Gastroesophageal sphincter (tissue), 4 donors: ENCODE measurements at regions not wholly inside any gene's neighbourhood (a gene's known extent, or its start where the extent isn't known, plus 50 kb on each side); places are given as distances from the start of the nearest gene placed in this dataset.

Source experiments
- ATAC-seq: fragments of 150-250 bp; one replicate; pipeline ENCODE4 v1.9.1; 2016; ENCODE audit warnings: mild to moderate bottlenecking, moderate library complexity
- H3K27ac ChIP-seq, 4 donors: fragments of 200-600 bp; sonication (generic) in 3 of 4; 1 replicate in 3 of 4; 2 replicates in 1 of 4; pipeline ENCODE4 v1.5.1; 2016 to 2019
- H3K27me3 ChIP-seq: fragments of 200-600 bp; sonication (generic); one replicate; pipeline ENCODE4 v1.5.1; 2019
- H3K36me3 ChIP-seq, 2 donors: fragments of 200-600 bp; sonication (generic); one replicate each; pipeline ENCODE4 v1.5.1; 2019; ENCODE audit warnings: control low read depth in 1 of 2
- H3K4me1 ChIP-seq, 3 donors: fragments of 200-600 bp; sonication (generic); 1 replicate in 2 of 3; 2 replicates in 1 of 3; pipeline ENCODE4 v1.5.1; 2016 to 2019; ENCODE audit warnings: control low read depth in 2 of 3
- H3K4me3 ChIP-seq, 2 donors: fragments of 200-600 bp; sonication (generic); one replicate each; pipeline ENCODE4 v1.5.1; 2019; ENCODE audit warnings: mild to moderate bottlenecking in 1 of 2, moderate library complexity in 1 of 2
- H3K9me3 ChIP-seq, 3 donors: fragments of 200-600 bp; sonication (generic); one replicate each; pipeline ENCODE4 v1.5.1; 2017 to 2019; ENCODE audit warnings: control low read depth in 2 of 3
- CTCF ChIP-seq, 4 experiments: fragments of 200-600 bp in 2 of 4; fragments of 450-650 bp in 2 of 4; sonication (generic) in 1 of 4; IDR thresholded peaks; one replicate each; pipeline ENCODE4 v1.5.1; 2017 to 2019; ENCODE audit warnings: antibody characterized with exemption in 4 of 4, mild to moderate bottlenecking in 2 of 4, moderate library complexity in 2 of 4
- EP300 ChIP-seq: sonication (generic); formaldehyde crosslinking; IDR thresholded peaks from one replicate; pipeline ENCODE4 v1.6.1; 2017; ENCODE audit warnings: antibody characterized with exemption, mild to moderate bottlenecking
- POLR2A ChIP-seq, 2 donors: fragments of 450-650 bp; IDR thresholded peaks; one replicate each; pipeline ENCODE4 v1.6.1; 2017; ENCODE audit warnings: antibody characterized with exemption in 2 of 2, mild to moderate bottlenecking in 2 of 2, moderate library complexity in 1 of 2
- POLR2AphosphoS5 ChIP-seq: sonication (generic); formaldehyde crosslinking; IDR thresholded peaks from one replicate; pipeline ENCODE4 v1.6.1; 2017; ENCODE audit warnings: antibody characterized with exemption
- WGBS, 2 donors: methylation state at CpG; one replicate each; pipeline ENCODE4 v1.1.5; 2018; ENCODE audit warnings: low coverage in 1 of 2; 5-methylcytosine and 5-hydroxymethylcytosine counted together

GRCh38 chr7:18153183-18153748 lies 125.6 kb upstream of the PRPS1L1 start:
- H3K4me1 ChIP-seq = peaks cover 0 to 23% (median 6%) of the 10 kb centered on the region in 3 donors
- TF ChIP-seq POLR2A (IDR thresholded peaks at IDR 0.05) = no peak
- H3K36me3 ChIP-seq = no peaks in the 10 kb centered on the region
- WGBS, 2 donors = 85 to 91% methylated on average over 6 of the region's 6 CpGs
- H3K9me3 ChIP-seq = no peaks in the 10 kb centered on the region
- H3K27ac ChIP-seq = no peak overlapping the region
- H3K4me3 ChIP-seq = no peak overlapping the region
- no peak for ATAC-seq
- H3K27me3 ChIP-seq = no peaks in the 10 kb centered on the region

GRCh38 chr7:18154726-18155125 lies 127.1 kb upstream of the PRPS1L1 start:
- Histone ChIP-seq H3K9me3 (no peaks in the 10 kb centered on the region), H3K27me3 (no peaks in the 10 kb centered on the region), H3K4me3 (no peak overlapping the region), H3K4me1 (peaks cover 0 to 23% (median 6%) of the 10 kb centered on the region in 3 donors), H3K36me3 (no peaks in the 10 kb centered on the region), H3K27ac (no peak overlapping the region)
- WGBS, 2 donors = 85 to 91% methylated on average over 5 of the region's 5 CpGs
- TF ChIP-seq POLR2AphosphoS5 (no peak), EP300 (no peak), POLR2A (IDR thresholded peaks at IDR 0.05) (no peak), CTCF (IDR thresholded peaks at IDR 0.05) (no peak)
- ATAC-seq = no peak

GRCh38 chr7:18157233-18157632 lies 129.6 kb upstream of the PRPS1L1 start:
- Histone ChIP-seq H3K4me1 (peaks cover 0 to 24% (median 7%) of the 10 kb centered on the region in 3 donors), H3K4me3 (no peak overlapping the region), H3K27ac (no peak overlapping the region), H3K9me3 (no peaks in the 10 kb centered on the region), H3K36me3 (no peaks in the 10 kb centered on the region), H3K27me3 (no peaks in the 10 kb centered on the region)
- TF ChIP-seq POLR2AphosphoS5 = no peak
- no peak for TF ChIP-seq EP300
- no peak for TF ChIP-seq CTCF (IDR thresholded peaks at IDR 0.05)
- 80 to 100% methylated on average over 1 of the region's 1 CpG for WGBS, 2 donors
- ATAC-seq = no peak

- ATAC-seq = no peak
- Histone ChIP-seq H3K4me3 (no peak overlapping the region), H3K27me3 (no peaks in the 10 kb centered on the region), H3K36me3 (no peaks in the 10 kb centered on the region), H3K4me1 (peaks cover 6 to 56% (median 13%) of the 10 kb centered on the region in 3 donors), H3K27ac (no peak overlapping the region), H3K9me3 (no peaks in the 10 kb centered on the region)
- 25% methylated on average over 1 of the region's 1 CpG; no CpG with 5 or more reads in 1 of the 2 donors for WGBS, 2 donors
- TF ChIP-seq POLR2A (IDR thresholded peaks at IDR 0.05) = no peak
- no peak for TF ChIP-seq CTCF (IDR thresholded peaks at IDR 0.05)
- TF ChIP-seq EP300 = no peak
- no peak for TF ChIP-seq POLR2AphosphoS5
Observed at GRCh38 chr7:18162657-18163056, 135.0 kb upstream of the PRPS1L1 start.

GRCh38 chr7:18163091-18163490 lies 135.4 kb upstream of the PRPS1L1 start:
- H3K4me1 ChIP-seq = peaks cover 6 to 60% (median 13%) of the 10 kb centered on the region in 3 donors
- no peak for ATAC-seq
- 89 to 90% methylated on average over 3 of the region's 3 CpGs for WGBS, 2 donors
- no peaks in the 10 kb centered on the region for H3K27me3 ChIP-seq
- TF ChIP-seq POLR2AphosphoS5 = no peak
- TF ChIP-seq EP300 = no peak
- no peak for TF ChIP-seq CTCF (IDR thresholded peaks at IDR 0.05)
- TF ChIP-seq POLR2A (IDR thresholded peaks at IDR 0.05) = no peak
- H3K9me3 ChIP-seq = no peaks in the 10 kb centered on the region
- no peaks in the 10 kb centered on the region for H3K36me3 ChIP-seq
- no peak overlapping the region for H3K4me3 ChIP-seq
- H3K27ac ChIP-seq = no peak overlapping the region
